NCI-H1105 (cell line): ENCODE measurements at regions not wholly inside any gene's neighbourhood (a gene's known extent, or its start where the extent isn't known, plus 50 kb on each side); places are given as distances from the start of the nearest gene placed in this dataset.
A peak's percentile ranks its signal among the peaks of the same experiment; 100 is the strongest.

Experiments used
- DNase-seq: peaks from one replicate; lab custom pipeline; 2025; lab: John Stamatoyannopoulos, UW

DNA sequence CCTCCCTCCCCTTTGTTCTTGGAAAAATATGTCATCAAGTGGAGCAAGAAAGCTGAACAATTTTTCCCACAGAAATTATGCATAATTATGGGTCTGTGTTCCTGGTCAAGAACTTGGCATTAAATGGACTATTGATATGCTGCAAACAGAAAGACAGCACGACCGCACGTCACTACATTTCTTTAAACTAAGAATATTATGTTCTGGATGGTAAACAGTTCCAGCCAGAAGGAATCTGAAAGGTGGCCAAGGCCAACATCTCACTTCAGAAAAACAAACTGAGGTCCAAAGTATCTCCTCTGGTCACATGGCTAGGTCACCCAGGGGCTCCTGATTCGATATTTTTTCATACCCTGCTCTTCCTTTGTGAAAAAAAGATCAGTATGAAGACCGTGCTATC is 173.3 kb upstream of the GAS1 start:
- DNase-seq = no peak

- DNase-seq = no peak
These were observed 175.8 kb upstream of the GAS1 start for GRCh38 chr9:87122947-87123685.

GRCh38 chr9:87123830-87124229 is 176.5 kb upstream of the GAS1 start:
- no peak for DNase-seq

DNA sequence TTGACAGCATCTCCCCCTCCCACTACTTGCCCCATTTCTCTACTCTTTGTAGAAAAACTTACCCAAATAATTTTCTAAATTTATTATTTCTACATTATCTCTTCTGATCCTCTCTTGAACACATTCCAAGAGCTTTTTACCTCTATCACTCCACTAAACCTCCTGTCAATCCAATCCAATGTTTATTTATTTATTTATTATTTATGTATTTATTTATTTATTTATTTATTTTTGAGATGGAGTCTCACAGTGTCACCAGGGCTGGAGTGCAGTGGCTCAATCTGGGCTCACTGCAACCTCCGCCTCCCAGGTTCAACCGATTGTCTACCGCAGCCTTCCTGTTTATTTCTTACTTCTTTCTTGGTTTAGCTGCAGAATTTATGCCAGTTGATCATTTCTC is 178.5 kb upstream of the GAS1 start:
- no peak for DNase-seq

- DNase-seq = no peak
These were observed 180.2 kb upstream of the GAS1 start for GRCh38 chr9:87127543-87127942.

DNA sequence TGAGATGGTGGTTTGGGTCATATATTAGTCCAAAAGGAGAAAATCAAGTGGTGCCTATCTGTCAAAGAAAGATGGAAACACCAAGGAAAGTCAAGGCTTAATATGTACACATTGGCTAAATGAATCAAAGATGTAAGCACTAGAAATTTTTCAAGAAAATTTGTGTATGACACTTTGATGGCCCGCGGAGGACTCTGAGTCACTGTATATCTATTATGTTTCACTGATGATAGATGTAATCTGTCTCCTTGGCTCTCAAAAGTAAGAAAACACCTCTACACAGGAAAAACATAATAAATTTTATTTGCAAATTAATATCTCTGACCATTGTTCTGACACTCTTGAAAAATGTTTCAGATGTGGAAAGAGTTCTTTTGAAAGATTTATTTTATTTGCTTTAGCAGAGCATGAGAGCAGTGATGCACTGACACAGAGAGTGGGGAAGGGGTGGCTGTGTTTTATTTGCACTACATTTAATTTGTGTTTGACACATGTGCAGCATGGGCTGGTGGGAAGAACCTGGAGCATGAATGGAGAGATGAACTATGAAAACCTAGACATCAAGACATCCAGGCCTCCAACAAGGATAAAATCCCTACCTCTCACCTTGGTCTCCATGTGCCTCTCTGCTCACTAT is 180.8 kb upstream of the GAS1 start:
- DNase-seq = no peak

DNA sequence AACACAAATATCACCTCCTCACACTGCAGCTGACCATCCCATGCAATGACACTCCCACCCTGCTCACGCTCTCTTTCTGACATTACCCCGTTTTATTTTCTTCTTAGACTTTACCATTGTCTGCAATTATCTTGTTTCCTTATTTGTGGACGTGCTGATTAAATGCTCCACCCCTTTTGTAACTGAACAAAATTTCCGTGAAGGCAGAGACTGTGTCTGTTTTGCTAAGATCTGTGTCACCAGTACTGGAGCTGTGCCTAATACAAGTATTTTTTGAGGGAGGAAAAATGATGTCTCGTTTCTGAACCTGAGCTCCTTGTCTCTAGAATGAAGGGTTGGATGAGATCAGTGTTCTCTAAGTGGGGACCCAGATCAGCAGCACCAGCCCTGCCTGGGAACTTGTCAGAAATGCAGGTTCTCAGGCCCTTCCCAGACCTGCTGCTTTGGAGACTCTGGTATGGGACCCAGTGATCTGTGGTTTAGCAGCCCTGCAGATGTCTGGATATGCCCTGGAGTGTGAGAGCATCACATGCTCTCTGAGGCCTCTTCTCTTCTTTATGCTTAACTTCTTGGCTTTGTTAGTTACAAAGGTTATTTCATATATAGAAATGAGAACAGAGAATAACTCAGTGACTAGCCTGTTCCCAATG is 181.7 kb upstream of the GAS1 start:
- DNase-seq = no peak

- no peak for DNase-seq
These were observed 187.8 kb upstream of the GAS1 start for GRCh38 chr9:87135074-87135473.

DNA sequence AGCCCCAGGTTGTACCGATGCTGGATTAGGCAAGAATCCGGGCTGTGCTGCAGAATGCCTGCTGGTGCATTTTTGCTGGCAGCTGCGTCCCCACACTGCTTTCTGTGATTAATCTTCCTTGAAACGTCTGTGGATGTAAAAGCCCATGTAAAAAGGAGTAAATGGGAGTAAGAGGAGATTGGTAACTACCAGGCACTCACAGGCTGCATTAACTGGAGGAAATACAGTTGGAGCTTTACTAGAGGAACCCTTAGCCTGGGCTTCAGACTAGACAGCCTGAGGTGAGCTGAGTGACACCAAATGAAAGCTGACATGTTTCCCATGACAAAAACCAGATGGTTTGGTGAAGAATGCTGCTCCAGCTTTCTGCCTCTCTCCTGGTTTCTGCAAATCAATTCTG is 190.4 kb upstream of the GAS1 start:
- no peak for DNase-seq

DNA sequence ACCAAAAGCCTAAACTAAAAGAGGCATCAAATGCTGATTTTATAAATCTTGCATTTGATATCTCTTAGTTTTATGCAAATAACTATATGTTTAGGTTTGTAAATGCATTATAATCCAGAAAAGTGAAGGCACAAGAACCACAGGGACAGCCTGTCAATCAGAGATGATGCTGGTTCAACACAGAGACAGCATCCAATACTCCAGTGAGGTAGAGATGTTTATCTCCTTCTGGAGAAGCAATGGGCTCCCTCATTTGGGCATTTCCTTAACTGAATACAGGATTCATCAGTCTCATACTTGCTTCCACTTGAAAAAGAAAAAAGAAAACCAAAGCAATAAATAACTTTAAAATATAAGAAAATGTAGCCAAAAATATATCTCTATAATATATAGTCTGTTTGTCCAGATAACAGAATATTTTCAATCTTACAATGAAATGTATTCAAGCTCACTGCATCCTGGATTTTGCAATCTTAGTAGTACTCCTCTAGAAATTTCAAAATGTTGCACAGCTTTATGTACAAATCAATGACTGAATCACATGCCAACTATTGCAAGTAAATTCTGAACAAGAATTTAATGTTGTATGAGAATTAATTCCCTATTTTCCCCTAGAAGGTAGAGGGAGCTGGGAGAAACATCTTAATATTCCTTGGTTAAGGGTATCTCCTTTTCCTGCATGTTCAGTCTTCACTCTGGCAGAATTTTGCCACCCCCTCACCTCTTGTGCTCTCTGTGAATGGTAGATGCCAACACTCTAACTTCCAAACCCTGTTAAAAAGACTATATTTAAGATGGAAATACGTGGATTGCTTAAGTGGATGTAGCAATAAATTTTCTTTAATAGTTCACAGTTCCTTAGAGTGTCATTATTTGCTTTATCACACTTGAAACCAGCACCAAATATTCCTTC is 191.1 kb upstream of the GAS1 start:
- DNase-seq = no peak

- no peak for DNase-seq
These were observed 191.9 kb upstream of the GAS1 start for GRCh38 chr9:87139099-87139730.

- DNase-seq = no peak
These were observed 192.8 kb upstream of the GAS1 start for GRCh38 chr9:87140142-87140541.

GRCh38 chr9:87140605-87141109 is 193.4 kb upstream of the GAS1 start:
- DNase-seq = no peak

DNA sequence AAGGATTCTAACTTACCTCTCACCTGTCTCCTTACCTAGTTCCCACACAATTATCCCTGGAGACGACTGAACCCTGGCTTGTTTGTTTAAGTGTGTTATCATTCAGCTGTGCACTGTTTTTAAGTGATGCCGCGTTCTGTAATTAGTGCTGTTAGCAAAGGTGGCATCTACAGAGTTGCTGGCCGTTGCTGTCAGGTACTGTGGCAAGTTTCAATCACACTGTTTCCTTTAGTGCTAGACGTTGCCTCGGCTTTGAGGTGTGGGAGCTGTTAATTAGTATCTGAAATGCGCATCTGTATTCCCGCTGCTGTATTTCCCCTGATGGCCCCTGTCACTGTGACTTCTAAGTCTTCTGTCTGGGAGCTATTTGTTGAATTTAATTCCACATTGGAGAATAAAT is 193.8 kb upstream of the GAS1 start:
- peak; percentile 9 for DNase-seq

DNA sequence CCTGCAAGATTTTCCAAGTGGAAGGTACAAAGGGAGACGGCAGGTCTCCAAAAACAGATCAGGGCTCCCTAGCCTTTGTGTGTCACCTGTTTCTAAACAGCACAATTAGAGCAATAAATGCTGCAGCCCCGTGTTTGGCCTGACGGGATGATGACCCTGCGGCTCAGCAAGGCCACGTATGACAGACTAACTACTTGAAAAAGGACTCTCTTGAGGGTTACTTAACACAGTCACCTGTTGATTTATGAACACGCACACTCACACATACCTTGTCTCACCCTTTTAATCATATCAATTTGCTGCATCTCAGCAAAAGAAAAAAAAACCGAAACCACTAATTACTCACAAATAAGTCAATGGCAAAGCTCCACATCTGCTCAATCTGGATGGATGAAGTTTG is 199.6 kb upstream of the GAS1 start:
- peak; percentile 64 for DNase-seq

- DNase-seq = no peak
These were observed 200.5 kb upstream of the GAS1 start for GRCh38 chr9:87147839-87148238.

DNA sequence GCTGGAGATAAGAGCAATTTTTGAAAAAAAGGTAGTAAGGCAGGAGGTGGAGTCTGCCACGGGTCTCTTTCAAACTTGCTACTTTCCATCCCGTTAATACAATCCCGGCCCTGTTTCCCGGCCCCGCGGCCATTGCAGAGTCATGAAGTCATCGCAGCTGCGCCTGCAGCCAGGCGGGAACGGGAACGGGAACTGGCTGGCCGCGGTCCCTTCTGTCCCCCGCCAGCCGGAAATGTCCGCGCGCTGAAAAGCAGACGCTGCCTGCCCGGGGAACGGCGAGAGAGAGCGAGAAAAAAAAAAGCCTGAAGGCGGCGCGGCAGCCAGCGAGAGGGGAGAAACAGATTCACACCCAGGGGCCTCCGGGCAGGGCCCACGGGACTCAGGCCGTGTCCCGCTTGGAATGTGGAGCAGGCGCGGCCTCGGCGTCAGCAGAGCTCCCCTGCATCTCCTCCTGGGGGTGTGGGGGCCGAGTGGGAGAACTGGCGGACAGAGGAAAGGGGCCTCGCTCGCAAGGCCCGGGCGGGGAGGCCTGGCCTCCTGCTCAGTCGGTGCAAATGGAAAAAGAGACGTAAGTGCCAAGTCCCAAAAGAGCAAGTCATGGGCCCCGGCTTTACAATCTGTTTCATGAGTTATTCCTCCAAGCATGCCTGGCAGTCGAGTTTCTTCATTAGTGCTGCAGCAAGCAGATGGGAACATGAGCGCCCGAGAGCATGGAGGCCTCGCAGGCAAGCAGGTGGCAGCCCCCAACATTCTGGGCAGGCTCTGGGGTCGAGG is 201.2 kb upstream of the GAS1 start:
- DNase-seq = peak; percentile 4

DNA sequence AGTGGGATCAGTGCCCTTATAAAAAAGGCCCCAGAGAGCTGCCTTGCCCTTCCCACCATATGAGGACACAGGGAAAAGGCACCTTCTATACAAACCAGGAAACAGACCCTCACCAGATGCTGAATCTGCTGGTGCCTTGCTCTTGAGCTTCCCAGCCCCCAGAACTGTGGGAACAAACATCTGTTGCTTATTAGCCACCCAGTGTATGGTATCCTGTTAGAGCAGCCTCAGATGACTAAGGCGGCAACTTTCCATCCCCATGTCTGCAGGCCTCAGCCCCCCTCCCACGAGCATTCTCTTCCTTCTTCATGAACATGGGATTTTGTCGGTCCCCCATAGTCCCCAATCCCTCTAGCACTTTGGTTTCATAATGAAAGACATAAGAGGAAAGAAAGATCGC is 202.5 kb upstream of the GAS1 start:
- no peak for DNase-seq

DNA sequence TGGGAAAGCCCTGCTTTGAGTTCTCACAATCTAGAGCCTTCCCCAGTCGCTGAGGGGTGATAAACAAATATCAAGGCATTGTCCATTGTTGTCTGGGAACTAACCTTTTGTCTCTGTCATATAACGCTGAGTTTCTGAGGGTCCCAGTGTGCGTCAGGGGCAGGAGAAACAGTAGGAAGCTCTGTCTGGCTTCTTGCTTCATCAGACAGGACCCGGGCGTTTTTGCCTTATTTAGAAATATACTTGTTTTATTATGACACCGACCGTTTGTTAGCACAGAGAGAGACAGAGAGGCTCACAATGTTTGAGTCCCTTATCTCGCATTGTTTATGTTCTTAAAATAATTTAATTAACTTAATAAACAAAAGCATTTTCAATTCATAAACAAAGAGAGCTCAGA is 204.9 kb upstream of the GAS1 start:
- DNase-seq = no peak

- no peak for DNase-seq
These were observed 208.9 kb upstream of the GAS1 start for GRCh38 chr9:87156247-87156646.
